ENCODE measurements at regions not wholly inside any gene's neighbourhood (a gene's known extent, or its start where the extent isn't known, plus 50 kb on each side); places are given as distances from the start of the nearest gene placed in this dataset.
A peak's percentile ranks its signal among the peaks of the same experiment; 100 is the strongest.

DNA sequence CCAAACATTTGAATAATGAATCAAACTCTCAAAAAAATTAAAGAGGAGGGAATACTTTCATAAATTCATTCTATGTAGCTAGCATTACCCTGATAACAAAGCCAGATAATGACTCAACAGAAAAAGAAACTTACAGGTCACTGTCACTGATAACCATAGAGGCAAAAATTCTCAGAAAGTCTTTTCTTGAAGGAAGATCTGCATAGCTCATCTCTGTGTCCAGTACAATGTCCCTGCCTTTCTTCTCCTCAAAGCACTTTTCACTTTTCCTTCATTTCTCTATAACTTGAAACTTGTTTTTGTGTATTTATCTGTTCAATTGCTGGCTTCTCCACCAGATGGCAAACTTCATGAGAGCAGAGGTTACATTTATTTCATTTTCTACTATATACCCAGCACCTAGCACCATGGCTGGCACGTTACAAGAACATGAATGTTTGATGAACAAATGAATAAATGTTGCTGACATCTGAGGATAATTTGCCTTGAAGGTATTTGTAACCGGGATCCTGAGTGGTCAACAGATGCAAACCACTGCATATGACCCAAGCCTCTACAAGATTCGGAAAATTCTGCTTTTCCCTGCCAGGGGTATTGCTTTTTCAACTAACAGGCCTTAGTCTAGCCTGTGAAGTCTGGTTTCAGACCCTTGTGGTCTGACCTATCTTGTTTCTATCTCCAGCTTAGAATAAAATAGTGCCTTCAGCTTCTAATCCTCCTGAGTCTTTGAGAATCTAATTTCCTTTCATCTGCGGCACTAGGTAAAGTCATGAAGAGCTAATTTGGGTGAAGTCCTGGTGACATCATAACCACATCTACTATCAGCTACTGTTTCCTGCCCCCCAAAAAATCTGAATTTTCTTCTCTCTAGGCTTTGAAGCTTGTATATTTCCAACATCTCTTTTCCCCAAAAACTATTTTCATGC lies 52.5 kb upstream of the ANTXR2 start:
- ChIA-PET POLR2A (interaction anchor here (0.8 to 0.9 kb wide), 2 partner anchors 16 to 77 kb away, joined by 3 read pairs; no protein-coding TSS in a partner anchor), CTCF (interaction anchor here (0.6 to 2.2 kb wide), 6 partner anchors 11 to 95 kb away, joined by 3 to 9 read pairs (median 4); no protein-coding TSS in a partner anchor), RAD21 (ENCODE audit: low non-redundant PET in 1 of 2, low total read pairs in 2 of 2, uncharacterized antibody in 2 of 2, unreplicated experiment in 2 of 2) (no interaction called here)
- DNase-seq (ENCODE audit: low read depth, low spot score) (peak; percentile 18), ATAC-seq (peak; percentile 70)
- TF ChIP-seq YY1 (IDR thresholded peaks at IDR 0.05; ENCODE audit: extremely low read depth, insufficient replicate concordance, low read depth, low read length), result no peak
- TF ChIP-seq CBX3 (IDR thresholded peaks at IDR 0.05; ENCODE audit: low read depth), result peak; percentile 47; the same call in 1 of the 2 replicates
- TF ChIP-seq POLR2AphosphoS5 (IDR thresholded peaks at IDR 0.05; ENCODE audit: low read depth, low read length), result no peak
- TF ChIP-seq, protein P1, sequence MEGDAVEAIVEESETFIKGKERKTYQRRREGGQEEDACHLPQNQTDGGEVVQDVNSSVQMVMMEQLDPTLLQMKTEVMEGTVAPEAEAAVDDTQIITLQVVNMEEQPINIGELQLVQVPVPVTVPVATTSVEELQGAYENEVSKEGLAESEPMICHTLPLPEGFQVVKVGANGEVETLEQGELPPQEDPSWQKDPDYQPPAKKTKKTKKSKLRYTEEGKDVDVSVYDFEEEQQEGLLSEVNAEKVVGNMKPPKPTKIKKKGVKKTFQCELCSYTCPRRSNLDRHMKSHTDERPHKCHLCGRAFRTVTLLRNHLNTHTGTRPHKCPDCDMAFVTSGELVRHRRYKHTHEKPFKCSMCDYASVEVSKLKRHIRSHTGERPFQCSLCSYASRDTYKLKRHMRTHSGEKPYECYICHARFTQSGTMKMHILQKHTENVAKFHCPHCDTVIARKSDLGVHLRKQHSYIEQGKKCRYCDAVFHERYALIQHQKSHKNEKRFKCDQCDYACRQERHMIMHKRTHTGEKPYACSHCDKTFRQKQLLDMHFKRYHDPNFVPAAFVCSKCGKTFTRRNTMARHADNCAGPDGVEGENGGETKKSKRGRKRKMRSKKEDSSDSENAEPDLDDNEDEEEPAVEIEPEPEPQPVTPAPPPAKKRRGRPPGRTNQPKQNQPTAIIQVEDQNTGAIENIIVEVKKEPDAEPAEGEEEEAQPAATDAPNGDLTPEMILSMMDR (IDR thresholded peaks at IDR 0.05 in 2 of 3, conservative IDR thresholded peaks at IDR 0.05 in 1 of 3; ENCODE audit: borderline replicate concordance in 1 of 3, insufficient read depth in 1 of 3, low read depth in 2 of 3, low read length in 2 of 3), result peak; percentile 59 to 75 (median 71); a peak in 5 of 6 replicates
- TF ChIP-seq, protein P2, sequence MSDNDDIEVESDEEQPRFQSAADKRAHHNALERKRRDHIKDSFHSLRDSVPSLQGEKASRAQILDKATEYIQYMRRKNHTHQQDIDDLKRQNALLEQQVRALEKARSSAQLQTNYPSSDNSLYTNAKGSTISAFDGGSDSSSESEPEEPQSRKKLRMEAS (IDR thresholded peaks at IDR 0.05), result peak; percentile 21; the same call in 1 of the 2 replicates
- TF ChIP-seq JUND (IDR thresholded peaks at IDR 0.05), result no peak
- TF ChIP-seq POLR2A (IDR thresholded peaks at IDR 0.05; ENCODE audit: borderline replicate concordance, extremely low read depth, insufficient read depth, insufficient read length), result no peak
- TF ChIP-seq EZH2 (IDR thresholded peaks at IDR 0.05), result no peak
- TF ChIP-seq RAD21 (IDR thresholded peaks at IDR 0.05; ENCODE audit: low read depth), result peak; percentile 61
- TF ChIP-seq EGR1 (IDR thresholded peaks at IDR 0.05; ENCODE audit: low read depth), result 0 out of 2 replicates have a peak, but pooled peaks have one; percentile 28
- TF ChIP-seq, protein P3, sequence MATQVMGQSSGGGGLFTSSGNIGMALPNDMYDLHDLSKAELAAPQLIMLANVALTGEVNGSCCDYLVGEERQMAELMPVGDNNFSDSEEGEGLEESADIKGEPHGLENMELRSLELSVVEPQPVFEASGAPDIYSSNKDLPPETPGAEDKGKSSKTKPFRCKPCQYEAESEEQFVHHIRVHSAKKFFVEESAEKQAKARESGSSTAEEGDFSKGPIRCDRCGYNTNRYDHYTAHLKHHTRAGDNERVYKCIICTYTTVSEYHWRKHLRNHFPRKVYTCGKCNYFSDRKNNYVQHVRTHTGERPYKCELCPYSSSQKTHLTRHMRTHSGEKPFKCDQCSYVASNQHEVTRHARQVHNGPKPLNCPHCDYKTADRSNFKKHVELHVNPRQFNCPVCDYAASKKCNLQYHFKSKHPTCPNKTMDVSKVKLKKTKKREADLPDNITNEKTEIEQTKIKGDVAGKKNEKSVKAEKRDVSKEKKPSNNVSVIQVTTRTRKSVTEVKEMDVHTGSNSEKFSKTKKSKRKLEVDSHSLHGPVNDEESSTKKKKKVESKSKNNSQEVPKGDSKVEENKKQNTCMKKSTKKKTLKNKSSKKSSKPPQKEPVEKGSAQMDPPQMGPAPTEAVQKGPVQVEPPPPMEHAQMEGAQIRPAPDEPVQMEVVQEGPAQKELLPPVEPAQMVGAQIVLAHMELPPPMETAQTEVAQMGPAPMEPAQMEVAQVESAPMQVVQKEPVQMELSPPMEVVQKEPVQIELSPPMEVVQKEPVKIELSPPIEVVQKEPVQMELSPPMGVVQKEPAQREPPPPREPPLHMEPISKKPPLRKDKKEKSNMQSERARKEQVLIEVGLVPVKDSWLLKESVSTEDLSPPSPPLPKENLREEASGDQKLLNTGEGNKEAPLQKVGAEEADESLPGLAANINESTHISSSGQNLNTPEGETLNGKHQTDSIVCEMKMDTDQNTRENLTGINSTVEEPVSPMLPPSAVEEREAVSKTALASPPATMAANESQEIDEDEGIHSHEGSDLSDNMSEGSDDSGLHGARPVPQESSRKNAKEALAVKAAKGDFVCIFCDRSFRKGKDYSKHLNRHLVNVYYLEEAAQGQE (IDR thresholded peaks at IDR 0.05; ENCODE audit: low read depth), result no peak
- TF ChIP-seq EZH2phosphoT487 (IDR thresholded peaks at IDR 0.05; ENCODE audit: borderline replicate concordance), result no peak
- Histone ChIP-seq H3K27me3 (ENCODE audit: insufficient read depth, low read length) (no peaks in the 10 kb centered on the region), H4K20me1 (ENCODE audit: insufficient read depth) (no peaks in the 10 kb centered on the region), H3K36me3 (ENCODE audit: control insufficient read depth in 1 of 2, insufficient read depth in 2 of 2, low read length in 2 of 2) (no peaks in the 10 kb centered on the region), H2AFZ (ENCODE audit: low read depth, low read length, poor library complexity, severe bottlenecking) (peak overlapping the region; percentile 84), H3K79me2 (ENCODE audit: insufficient read depth, low read length) (no peaks in the 10 kb centered on the region), H3K4me3 (replicated peaks in 1 of 2; ENCODE audit: low read depth in 1 of 2, low read length in 2 of 2) (no peak overlapping the region), H3K4me2 (ENCODE audit: low read length) (peak overlapping the region; percentile 72), H3K9ac (ENCODE audit: low read length) (no peak overlapping the region), H3K9me2 (ENCODE audit: insufficient read depth) (no peaks in the 10 kb centered on the region), H3K27ac (ENCODE audit: low read depth, low read length) (no peak overlapping the region), H3K9me3 (ENCODE audit: control insufficient read depth in 1 of 2, insufficient read depth in 1 of 2, low read depth in 1 of 2, low read length in 2 of 2) (no peaks in the 10 kb centered on the region), H3K4me1 (ENCODE audit: control insufficient read depth in 1 of 2, insufficient read depth in 2 of 2, low read length in 2 of 2) (peaks cover 26 to 54% of the 10 kb centered on the region in 2 experiments)
- intact Hi-C loops (cut with micrococcal nuclease), result loop anchor here (5.0 kb wide), 1 partner anchor 57 kb away; no protein-coding TSS in a partner anchor
- BruUV-seq (replicated peaks), result no TSS peak
